NCI-H1105 (cell line): ENCODE measurements at regions not wholly inside any gene's neighbourhood (a gene's known extent, or its start where the extent isn't known, plus 50 kb on each side); places are given as distances from the start of the nearest gene placed in this dataset.

ENCODE experiments used
- DNase-seq: peaks from one replicate; lab custom pipeline; 2025; lab: John Stamatoyannopoulos, UW

GRCh38 chr4:181424362-181425016 lies 818.7 kb upstream of the TENM3 start:
- DNase-seq, result no peak

- DNase-seq, result no peak
Measured at GRCh38 chr4:181427076-181427475, 816.1 kb upstream of the TENM3 start.

- DNase-seq, result no peak
Measured at GRCh38 chr4:181431006-181431405, 812.2 kb upstream of the TENM3 start.

- DNase-seq, result no peak
Measured at GRCh38 chr4:181431661-181432060, 811.5 kb upstream of the TENM3 start.

GRCh38 chr4:181432335-181432734 lies 810.9 kb upstream of the TENM3 start:
- no peak for DNase-seq

GRCh38 chr4:181437895-181438294 lies 805.3 kb upstream of the TENM3 start:
- no peak for DNase-seq

GRCh38 chr4:181438641-181439040 lies 804.6 kb upstream of the TENM3 start:
- no peak for DNase-seq

GRCh38 chr4:181443021-181443420 lies 800.2 kb upstream of the TENM3 start:
- no peak for DNase-seq

GRCh38 chr4:181465826-181466225 lies 777.4 kb upstream of the TENM3 start:
- no peak for DNase-seq

- no peak for DNase-seq
Measured at GRCh38 chr4:181468451-181468850, 774.8 kb upstream of the TENM3 start.

- no peak for DNase-seq
Measured at GRCh38 chr4:181470306-181470705, 772.9 kb upstream of the TENM3 start.

GRCh38 chr4:181475359-181475758 lies 767.8 kb upstream of the TENM3 start:
- DNase-seq, result no peak

GRCh38 chr4:181475781-181476507 lies 767.3 kb upstream of the TENM3 start:
- no peak for DNase-seq

- no peak for DNase-seq
Measured at GRCh38 chr4:181476508-181476890, 766.7 kb upstream of the TENM3 start.

- DNase-seq, result no peak
Measured at GRCh38 chr4:181477591-181477990, 765.6 kb upstream of the TENM3 start.

GRCh38 chr4:181478656-181479055 lies 764.5 kb upstream of the TENM3 start:
- DNase-seq, result no peak

- DNase-seq, result no peak
Measured at GRCh38 chr4:181479141-181479540, 764.1 kb upstream of the TENM3 start.

- DNase-seq, result no peak
Measured at GRCh38 chr4:181484396-181484795, 758.8 kb upstream of the TENM3 start.

GRCh38 chr4:181488926-181489325 lies 754.3 kb upstream of the TENM3 start:
- no peak for DNase-seq

- DNase-seq, result no peak
Measured at GRCh38 chr4:181498148-181498547, 745.1 kb upstream of the TENM3 start.

- DNase-seq, result no peak
Measured at GRCh38 chr4:181502611-181503010, 740.6 kb upstream of the TENM3 start.

GRCh38 chr4:181503687-181504390 lies 739.4 kb upstream of the TENM3 start:
- DNase-seq, result no peak

GRCh38 chr4:181504924-181505323 lies 738.3 kb upstream of the TENM3 start:
- peak; percentile 55 for DNase-seq
